Left kidney (tissue), 1 donor: ENCODE measurements at regions not wholly inside any gene's neighbourhood (a gene's known extent, or its start where the extent isn't known, plus 50 kb on each side); places are given as distances from the start of the nearest gene placed in this dataset.

Experiments used
- DNase-seq: peaks from one replicate; pipeline ENCODE4 v3.0.0-alpha.2; 2013

DNA sequence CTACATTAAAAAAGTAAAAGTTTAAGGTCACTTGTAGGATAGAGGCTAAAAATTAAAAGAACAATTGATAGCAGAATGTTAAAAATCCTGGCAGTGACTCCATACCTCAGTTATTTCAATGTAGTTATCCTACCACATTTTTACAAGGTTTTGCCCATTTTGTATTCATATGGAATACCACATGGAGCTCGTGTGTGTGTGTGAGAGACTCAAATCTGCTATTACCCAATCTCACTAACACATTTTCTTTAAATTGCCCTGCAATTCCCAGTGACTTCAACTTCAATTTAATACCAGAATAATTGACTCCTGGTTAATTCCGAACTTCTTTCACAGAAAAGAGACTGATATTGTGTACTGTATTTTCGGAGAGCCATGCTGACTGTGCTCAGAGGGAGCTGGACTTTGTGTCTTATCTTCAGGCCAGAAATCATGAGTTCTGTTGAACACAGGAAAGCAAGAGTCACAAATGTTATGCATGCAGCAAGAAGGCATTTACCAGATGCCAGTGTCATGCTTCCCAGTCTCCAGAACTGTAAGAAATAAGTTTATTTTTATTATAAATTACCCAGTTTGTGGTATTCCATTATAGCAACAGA lies 529.0 kb upstream of the NECTIN3 start:
- no peak for DNase-seq

DNA sequence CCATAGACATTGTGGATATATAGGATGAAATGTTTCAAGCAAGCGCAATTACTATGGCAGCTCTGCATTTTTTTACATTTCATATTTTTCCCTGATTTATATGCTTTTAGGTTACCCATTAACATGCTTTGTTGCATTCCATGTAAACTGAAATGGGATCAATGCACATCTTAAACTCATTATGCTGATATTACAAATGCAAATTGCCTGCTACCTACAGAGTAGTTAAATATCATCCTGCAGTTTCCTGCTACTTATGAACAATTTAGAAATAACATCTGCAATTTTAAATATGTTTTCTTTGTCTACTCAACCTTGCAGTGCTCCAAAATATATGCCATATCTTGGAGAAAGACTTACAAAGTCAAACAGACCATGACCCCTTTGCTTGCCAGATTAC lies 526.9 kb upstream of the NECTIN3 start:
- DNase-seq: no peak

DNA sequence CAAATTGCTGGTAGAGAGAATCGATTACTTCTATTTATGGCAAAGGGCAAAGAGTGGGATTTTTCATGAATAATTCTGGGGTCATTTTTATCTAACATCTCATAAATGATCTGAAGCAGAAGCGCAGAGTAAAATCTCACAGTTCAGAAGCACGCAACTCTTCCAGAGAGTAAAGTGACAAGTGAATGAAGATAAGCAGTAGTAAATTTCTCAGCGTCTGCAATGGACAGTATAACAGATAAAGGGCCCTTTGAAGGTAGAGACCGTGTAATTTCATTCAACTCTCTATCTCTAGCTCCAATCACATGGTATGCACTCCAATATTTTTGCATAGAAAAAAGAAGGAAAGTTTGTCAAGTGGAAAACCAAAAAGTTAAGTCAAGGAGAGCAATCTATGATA lies 521.1 kb upstream of the NECTIN3 start:
- no peak for DNase-seq

DNA sequence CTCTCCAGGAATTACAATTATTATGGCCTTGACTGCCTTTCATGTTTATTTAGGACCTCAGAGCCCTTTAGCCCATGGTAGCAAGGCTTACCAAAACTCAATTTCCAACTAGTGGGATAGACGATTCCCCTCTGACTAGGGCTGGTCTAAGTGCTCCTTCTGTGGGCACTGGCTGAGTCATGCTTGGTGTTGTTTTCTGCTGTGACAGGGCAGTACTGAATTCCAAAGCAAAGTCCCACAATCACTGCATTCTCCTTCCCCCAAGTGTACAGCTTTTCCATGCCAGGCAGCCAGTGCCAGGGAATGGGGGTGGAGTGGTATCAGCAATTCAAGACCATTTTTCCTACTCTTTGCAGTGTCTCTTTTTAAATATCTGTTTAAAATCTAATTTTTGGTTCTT lies 509.0 kb upstream of the NECTIN3 start:
- no peak for DNase-seq

DNA sequence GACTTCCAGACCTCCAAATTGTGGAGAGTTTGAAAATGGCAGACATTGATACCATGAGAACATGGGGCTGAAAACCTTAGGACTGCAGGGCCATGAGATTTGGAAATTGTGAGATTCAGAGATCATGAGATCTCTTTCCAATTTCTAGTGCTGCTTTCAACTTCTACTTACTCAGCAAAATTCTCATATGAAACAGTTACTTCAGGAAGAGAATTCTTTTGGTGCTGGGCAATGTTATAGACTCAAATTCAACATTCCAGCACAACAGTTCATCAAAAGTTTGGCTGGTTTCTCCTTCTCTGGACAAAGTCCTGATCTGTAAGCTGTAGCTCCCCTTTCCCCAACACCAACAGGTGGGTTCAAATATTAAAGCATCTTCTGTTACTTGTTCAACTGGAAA lies 506.9 kb upstream of the NECTIN3 start:
- no peak for DNase-seq

DNA sequence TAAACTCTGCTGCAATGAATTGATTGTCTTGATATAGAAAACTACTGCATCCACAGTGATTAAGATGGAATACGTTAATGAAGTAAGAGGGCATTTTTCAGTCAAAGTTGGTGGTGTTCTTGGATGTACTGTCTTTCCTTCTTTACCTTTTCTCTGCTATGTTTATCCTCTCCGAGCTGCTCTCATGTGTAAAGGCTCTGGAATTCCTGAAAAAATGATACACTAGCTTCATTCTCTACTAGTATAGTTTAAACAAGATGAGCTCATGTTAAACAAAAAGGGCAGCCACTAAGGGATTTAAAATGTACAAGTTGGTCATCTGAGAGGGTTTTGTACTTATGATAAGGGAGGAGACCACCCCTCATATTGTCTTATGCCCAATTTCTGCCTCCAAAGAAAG lies 504.6 kb upstream of the NECTIN3 start:
- DNase-seq: no peak

DNA sequence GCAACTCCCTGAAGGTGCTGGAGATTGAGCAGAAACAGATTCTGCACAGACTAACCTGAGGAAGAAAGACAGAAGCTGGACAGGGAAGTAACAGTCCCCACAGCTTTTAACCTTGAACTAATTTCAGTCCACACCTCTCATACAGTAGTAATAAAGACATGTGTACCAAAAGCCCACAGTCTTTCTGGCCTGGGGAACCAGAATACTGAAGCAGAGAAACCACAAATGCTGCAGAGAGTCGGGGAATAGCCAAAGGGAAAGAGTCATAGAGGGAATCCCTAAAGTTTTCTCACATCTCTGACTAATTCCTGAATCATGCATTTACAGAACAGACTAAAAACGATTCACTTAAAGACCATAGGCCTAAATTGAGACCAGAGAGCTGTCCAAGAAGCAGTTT lies 503.4 kb upstream of the NECTIN3 start:
- DNase-seq: no peak

DNA sequence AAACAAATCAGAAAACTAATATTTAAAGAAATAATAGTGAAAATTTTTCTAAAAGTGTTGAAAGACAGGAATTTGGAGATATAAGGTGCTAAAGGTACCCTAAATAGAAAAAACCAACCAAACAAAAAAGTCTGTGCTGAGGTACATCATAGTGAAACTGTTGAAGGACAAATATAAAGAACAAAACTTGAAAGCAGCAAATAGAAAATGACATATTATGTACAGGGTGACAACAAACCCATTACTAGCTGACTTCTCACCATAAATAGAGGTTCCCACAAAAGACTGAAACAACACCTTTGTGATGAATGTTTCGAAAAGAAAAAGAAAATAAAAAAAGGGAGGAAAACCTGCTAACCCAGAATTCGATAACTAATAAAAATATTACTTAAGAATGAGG lies 502.5 kb upstream of the NECTIN3 start:
- no peak for DNase-seq

DNA sequence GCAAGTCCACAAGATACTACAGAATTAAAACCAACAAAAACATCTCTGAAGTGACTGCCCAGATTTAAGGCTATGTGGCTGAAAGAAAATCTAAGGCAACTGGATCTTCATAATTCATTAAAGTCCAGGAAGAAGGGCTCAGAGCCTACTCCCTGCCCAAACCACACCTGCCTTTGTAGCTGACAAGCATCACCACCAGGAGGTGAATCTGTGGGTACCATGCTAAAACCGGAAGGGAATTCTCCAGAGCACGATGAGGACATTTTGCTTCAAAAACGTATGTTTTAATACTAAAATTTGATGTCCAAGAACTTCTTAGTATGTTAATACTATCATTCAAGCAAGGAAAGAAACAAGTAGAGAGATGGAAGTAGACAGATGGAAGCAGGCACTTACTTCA lies 495.9 kb upstream of the NECTIN3 start:
- no peak for DNase-seq

DNA sequence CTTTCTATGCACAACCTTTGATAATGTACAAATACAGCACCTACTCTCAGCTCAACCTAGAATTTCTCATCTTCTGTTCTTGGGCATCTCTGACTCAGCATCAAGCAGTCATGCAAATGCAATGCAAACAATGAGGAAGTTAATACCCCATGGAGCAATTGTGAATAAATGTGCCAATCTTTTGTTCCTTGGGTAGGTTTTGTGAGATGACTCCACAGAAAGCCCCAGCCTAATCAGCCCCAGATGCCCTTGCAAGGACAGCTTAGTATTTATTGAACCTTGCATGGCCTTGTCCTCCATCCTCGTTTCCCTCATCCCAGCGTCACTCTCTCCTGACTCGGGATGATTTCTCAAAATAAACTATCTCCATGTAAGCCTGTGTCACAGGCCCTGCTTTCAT lies 494.7 kb upstream of the NECTIN3 start:
- DNase-seq: no peak

DNA sequence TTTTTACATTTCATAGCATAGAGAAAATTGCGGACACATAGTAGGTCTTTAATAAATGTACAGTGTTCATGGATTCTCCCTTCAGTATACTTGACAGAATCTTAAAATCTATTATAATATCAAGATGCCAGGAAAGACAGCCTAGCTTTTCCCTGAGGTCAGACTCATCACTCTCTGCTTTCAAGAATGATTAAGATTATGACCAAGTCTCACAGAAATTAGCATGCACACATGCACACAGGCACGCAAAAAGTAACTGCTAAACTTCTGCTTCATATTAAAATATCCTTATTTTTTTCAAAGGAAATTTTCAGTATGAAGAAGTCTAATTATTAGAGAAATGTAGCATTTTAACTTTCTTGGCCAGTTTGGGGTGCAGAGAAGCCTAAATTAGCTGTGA lies 493.8 kb upstream of the NECTIN3 start:
- DNase-seq: no peak

DNA sequence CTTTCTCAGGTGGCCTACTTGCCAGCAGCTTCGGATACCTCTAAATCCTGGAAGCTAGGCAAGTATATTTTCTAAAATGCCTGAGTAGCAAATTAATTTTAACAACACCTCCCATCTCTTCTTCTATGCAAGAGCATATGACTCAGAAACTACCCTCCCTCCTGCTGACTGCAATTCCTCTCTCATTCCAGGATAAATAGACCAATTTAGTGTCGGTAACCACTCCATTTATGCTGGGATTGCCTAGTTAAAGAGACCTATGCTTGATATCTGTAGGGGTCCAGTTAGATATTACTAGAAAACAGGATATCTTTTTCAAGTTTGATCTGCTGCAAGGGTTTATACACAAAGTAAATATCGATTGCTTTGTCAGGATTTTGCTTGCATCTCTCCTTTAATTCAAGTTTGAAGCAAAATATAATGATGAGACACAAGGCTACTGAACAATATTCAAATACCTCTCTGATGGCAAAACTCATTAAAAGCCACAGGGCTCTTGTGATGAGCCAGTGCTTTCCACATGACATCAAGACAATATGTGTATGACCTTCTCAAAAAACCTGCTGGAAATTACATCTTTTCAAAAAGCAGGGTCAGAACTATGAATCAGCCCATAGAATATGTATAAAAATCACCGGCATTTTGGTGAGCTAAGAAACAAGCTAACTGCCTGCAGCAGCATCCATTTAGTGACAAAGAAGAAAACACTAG lies 491.6 kb upstream of the NECTIN3 start:
- no peak for DNase-seq

DNA sequence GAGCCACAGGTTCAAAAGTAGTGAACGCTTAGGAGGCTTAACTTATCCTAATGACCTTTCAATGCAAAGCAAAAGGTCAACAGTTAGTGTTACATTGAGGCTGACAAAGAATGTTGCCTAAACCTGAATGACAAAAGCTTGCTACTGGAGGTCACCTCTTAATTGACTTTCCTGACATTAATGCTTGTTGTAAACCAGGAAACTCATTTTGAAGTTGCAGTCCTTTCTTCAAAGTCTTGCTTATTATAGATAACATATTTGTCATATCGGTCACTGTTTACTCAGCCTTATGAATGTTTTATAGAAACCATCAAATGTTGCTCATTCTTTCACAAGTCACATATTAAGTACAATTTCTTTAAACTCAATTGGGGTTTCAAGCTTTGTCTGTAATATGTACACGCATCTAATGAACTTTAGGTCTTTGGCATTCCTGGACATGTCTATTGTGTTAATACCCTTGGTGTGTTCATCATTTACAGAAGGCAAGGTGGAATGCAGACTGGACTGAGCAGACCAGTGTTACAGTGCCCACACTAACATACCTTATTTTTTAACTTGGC lies 488.2 kb upstream of the NECTIN3 start:
- DNase-seq: no peak

DNA sequence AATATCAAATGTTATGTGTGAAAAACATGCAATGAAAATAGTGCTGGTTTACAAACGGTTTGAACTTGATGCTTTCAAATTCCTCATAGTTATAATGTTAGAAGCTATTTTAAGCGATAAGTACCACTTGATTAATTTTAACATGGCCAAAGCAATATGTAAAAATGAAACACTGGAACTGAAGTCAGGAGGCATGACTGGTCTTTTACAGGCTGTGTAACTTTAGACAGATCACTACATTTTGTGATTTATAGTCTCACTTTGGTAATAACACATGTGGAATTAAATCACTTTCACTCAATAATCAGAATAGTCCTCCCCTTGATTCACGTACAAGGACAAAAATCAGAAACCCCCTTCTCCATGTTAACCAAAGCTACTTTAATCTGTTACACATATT lies 482.7 kb upstream of the NECTIN3 start:
- no peak for DNase-seq

DNA sequence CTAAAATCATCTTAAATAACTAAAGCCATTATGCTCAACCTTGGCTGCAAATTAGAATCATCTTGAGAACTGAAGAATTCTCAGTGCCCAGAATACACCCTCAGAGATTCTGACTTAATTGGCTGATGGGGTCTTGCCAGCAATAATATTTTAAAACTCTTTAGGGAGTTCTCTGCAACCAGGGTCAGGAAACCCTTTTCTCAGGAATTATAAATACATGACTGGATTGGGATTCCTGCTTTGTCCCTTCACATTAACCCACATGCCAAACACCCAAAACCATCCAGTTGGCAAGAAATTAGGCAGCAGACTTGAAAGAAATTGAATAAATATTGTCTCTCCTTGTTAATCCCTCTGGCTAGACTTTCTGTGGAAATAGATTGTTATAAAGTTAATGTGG lies 482.3 kb upstream of the NECTIN3 start:
- no peak for DNase-seq

DNA sequence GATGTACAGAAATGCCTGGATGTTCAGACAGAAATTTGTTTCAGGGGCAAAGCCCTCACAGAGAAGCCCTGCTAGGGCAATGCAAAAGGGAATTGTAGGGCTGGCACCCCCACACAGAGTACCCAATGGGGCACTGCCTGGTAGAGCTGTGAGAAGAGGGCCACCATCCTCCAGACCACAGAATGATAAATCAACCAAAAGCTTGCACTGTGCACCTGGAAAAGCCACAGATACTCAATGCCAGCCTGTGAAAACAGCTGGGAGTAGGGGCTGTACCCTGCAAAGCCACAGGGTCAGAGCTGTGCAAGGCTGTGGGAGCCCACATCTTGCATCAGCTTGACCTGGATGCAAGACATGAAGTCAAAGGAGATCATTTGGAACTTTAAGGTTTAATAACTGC lies 477.9 kb upstream of the NECTIN3 start:
- DNase-seq: no peak

DNA sequence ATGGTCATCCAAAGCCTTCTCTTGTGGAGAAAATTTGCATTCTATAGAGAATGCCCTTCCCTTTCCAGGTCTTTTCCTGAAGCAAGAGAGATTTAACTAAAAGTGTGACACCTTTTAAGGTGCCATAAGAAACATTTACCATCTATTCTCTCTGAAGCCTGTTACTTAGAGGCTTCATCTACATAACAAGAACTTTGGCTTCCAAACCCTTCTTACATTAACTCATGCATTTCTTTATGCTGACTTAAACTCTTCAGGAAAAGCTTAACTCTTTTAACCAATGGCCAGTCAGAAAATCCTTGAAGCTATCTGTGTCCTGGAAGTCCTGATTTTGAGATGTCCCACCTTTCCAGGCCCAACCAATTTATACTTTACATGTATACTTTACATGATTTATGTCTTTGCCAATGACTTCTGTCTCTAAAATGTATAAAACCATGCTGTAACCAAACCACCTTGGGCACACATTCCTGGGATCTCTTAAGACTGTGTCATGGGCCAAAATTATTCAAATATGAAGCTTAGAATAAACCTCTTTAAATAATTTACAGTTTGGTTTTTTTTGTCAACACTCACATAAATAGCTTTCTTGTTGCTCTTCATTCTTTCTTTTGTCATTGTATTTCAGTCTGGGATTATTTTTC lies 472.6 kb upstream of the NECTIN3 start:
- DNase-seq: no peak

DNA sequence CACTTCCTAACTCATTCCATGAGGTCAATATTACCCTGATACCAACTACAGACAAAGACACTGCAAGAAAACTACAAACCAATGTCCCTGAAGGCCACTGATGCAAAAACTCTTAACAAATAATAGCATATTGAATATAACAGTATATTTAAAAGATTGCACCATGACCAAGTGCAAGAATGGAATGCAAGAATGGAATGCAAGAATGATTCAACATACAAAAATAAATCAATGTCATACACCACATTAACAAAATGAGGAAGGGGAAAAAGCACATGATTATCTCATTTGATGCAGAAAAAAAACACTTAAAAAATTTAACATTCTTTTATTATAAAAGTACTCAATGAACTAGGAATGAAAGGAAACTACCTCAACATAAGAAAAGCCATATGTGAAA lies 463.1 kb upstream of the NECTIN3 start:
- DNase-seq: no peak

DNA sequence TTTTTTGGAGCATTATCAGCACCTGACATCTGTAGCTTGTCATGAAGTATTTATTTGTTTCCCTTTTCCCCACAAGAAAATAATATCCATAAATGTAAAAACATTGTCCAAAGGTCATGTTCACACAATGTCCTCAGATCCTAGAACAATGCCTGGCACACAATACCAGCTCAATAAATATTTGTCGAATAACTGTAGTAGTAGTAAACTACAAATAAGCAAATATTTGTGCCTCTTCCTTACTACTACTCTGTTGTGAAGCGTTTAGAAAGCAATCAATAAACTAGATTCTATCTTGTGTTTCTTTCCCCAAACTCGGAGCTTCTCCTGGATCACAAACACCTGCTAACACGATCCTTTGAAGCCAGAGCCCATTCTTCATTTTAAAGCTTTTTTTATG lies 459.6 kb upstream of the NECTIN3 start:
- DNase-seq: no peak

DNA sequence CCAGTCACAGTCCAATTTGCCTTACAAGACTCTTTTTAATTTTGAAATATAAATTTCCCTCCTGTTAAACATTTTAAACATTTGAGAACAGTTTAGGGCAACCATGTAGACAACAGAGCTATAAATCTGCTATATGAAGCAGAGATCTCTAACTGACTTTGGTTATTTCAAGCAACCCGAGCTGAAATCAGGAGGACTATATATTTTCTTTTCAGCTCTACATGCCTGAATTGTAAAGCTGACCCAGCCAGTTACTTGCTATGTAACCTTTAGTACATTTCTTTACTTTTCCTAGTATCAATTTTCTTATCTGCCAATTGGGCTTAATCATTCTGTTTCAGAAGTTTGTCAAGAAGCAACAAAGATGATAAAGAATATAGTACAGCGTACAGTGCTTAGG lies 457.4 kb upstream of the NECTIN3 start:
- no peak for DNase-seq

DNA sequence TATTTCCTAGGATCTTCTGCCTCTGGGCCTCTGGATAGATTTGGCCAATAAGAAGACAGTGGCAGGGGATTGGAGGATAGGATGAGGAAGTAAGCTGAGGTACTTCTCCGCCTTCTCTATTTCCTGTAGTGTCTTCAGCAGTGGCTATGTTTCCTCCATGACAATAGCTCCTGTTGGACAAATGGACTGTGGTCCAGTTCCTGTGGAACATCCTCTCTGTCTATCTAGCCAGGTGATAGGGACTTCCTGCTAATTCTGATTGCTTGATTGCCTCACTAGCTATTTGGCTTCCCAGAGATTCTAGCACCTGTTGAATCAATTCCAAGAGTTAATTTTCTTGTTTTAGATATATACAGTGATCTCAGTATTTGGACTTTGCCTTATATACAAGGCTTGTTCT lies 456.2 kb upstream of the NECTIN3 start:
- no peak for DNase-seq

DNA sequence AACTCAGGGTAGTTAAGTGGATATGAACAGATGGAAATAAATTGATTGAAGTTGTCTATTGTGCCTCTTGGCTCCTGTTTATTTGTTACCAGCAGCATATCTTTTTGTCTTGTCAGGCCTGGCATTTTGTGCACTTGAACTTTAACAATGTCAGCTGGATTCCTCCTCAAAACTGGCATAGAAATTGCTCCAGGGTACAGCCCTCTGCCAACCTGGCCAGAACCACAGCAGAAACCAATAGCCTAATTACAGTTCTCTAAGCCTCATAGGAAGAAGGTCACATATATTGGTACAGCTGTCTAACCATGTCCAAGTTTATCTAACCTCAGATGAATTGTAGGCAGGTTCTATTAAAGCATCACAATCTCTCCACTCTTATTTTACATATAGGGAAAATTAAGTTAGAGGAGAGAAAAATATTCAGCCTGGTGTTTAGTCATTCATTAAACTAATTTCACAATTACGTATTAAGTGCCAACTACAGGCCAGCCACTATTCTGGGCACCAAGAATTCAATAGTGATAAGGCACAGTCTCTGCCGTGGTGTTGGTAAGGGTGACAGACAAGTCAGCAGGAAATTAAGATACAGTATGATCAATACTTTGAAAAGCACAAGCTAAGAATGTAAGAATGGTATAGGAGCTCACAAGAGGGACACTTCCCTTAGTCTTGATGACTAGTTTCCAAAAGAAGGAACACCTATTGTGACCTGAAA lies 452.9 kb upstream of the NECTIN3 start:
- no peak for DNase-seq

DNA sequence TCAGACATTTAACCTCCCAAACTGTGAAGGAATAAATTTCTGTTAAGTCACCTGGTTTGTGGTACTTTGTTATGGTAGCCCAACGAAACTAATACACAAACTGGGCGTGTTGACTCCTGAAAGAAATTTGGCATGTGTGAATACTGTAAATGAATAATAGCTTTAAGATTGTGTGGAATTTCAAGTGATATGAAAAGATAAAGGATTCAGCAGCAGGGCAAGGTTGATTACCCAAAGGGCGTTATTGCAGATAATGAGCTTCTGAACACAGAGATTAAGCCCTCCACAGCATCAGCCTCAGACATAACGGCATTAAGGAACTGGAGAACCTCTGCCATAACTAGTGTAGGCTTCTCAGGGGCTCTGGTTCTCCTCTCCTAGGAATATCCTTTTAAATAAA lies 451.5 kb upstream of the NECTIN3 start:
- no peak for DNase-seq
